Ovary (tissue), 7 donors: ENCODE measurements at regions not wholly inside any gene's neighbourhood (a gene's known extent, or its start where the extent isn't known, plus 50 kb on each side); places are given as distances from the start of the nearest gene placed in this dataset.

Source experiments
- DNase-seq, 5 donors: peaks; one replicate each; pipeline ENCODE4 v3.0.0-alpha.2; 2019 to 2020
- H3K27ac ChIP-seq, 2 donors: fragments of 200-600 bp; one replicate each; pipeline versions ENCODE4 v1.5.1 to v1.8.0; 2019 to 2022
- H3K27me3 ChIP-seq: fragments of 200-600 bp; one replicate; pipeline ENCODE4 v1.8.0; 2022
- H3K36me3 ChIP-seq: fragments of 200-600 bp; sonication (generic); one replicate; pipeline ENCODE4 v1.5.1; 2019
- H3K4me1 ChIP-seq: one replicate; pipeline ENCODE4 v1.8.1; 2013; ENCODE audit warnings: mild to moderate bottlenecking, moderate library complexity; ENCODE audit not compliant: insufficient read depth
- H3K4me3 ChIP-seq: fragments of 200-600 bp; sonication (generic); one replicate; pipeline ENCODE4 v1.5.1; 2017
- H3K9me3 ChIP-seq, 2 donors: fragments of 200-600 bp in 1 of 2; sonication (generic) in 1 of 2; one replicate each; pipeline versions ENCODE4 v1.5.1 to v1.8.1; 2013 to 2019; ENCODE audit warnings: mild to moderate bottlenecking in 1 of 2, moderate library complexity in 1 of 2
- CTCF ChIP-seq, 3 donors: fragments of 450-650 bp in 2 of 3; fragments of 200-600 bp in 1 of 3; IDR thresholded peaks; one replicate each; pipeline versions ENCODE4 v1.5.1 to v1.8.0; 2016 to 2022; ENCODE audit warnings: antibody characterized with exemption in 3 of 3, mild to moderate bottlenecking in 1 of 3
- EP300 ChIP-seq: sonication (generic); formaldehyde crosslinking; IDR thresholded peaks from one replicate; pipeline ENCODE4 v1.6.1; 2017; ENCODE audit warnings: antibody characterized with exemption
- POLR2A ChIP-seq: fragments of 450-650 bp; IDR thresholded peaks from one replicate; pipeline ENCODE4 v1.6.1; 2017; ENCODE audit warnings: antibody characterized with exemption, mild to moderate bottlenecking, moderate library complexity
- WGBS, 3 donors: extraction: QIAGEN DNeasy Blood & Tissue Kit in 1 of 3; methylation state at CpG; one replicate each; pipeline versions ENCODE4 v1.1.5 to v1.1.7; 2013 to 2017; 5-methylcytosine and 5-hydroxymethylcytosine counted together
- intact Hi-C, 4 donors: fragments of 100-400 bp; cut with DNase I; formaldehyde crosslinking; loops; one replicate each; pipeline versions ENCODE4 v1.11.0 to v1.15.1; 2022 to 2023
- donor health status: DM: no; HTN: no; CAD: no; lungs with moderate emphysema.
- donor health status: DM: no; HTN: no; CAD: no.
- donor health status: Bipolar disorder and iron deficiency.
- donor health status: DM: no; HTN: no; CAD: no.
- donor health status: DM: yes; HTN: yes; CAD: no.

- WGBS, 3 donors, result 72 to 77% (median 75%) methylated on average over 2 of the region's 2 CpGs
- Histone ChIP-seq H3K36me3 (no peaks in the 10 kb centered on the region), H3K4me1 (no peaks in the 10 kb centered on the region), H3K4me3 (no peak overlapping the region), H3K9me3 (no peaks in the 10 kb centered on the region), H3K27me3 (no peaks in the 10 kb centered on the region), H3K27ac (no peak overlapping the region)
- no peak for DNase-seq
- no peak for TF ChIP-seq CTCF (IDR thresholded peaks at IDR 0.05)
- TF ChIP-seq POLR2A, result no peak
- TF ChIP-seq EP300, result no peak
- intact Hi-C loops, result no loop called here
These were observed 99.9 kb upstream of the TP63 start for GRCh38 chr3:189531271-189531670.

- 91 to 98% (median 94%) methylated on average over 2 of the region's 2 CpGs for WGBS, 3 donors
- Histone ChIP-seq H3K27me3 (no peaks in the 10 kb centered on the region), H3K9me3 (no peaks in the 10 kb centered on the region), H3K36me3 (no peaks in the 10 kb centered on the region), H3K27ac (no peak overlapping the region), H3K4me1 (no peaks in the 10 kb centered on the region), H3K4me3 (no peak overlapping the region)
- intact Hi-C loops, result no loop called here
- DNase-seq, result no peak
- TF ChIP-seq EP300 (no peak), POLR2A (no peak), CTCF (IDR thresholded peaks at IDR 0.05) (no peak)
These were observed 96.7 kb upstream of the TP63 start for GRCh38 chr3:189534531-189534930.

- intact Hi-C loops, result loop anchor here in 1 of 4 donors (5.0 kb wide), 1 partner anchor 205 kb away; no protein-coding TSS in a partner anchor
- Histone ChIP-seq H3K4me3 (no peak overlapping the region), H3K4me1 (no peaks in the 10 kb centered on the region), H3K36me3 (no peaks in the 10 kb centered on the region), H3K9me3 (no peaks in the 10 kb centered on the region), H3K27ac (no peak overlapping the region), H3K27me3 (no peaks in the 10 kb centered on the region)
- 89 to 95% (median 90%) methylated on average over 1 of the region's 1 CpG for WGBS, 3 donors
- no peak for TF ChIP-seq EP300
- no peak for TF ChIP-seq CTCF (IDR thresholded peaks at IDR 0.05)
- no peak for TF ChIP-seq POLR2A
- no peak for DNase-seq
These were observed 94.1 kb upstream of the TP63 start for GRCh38 chr3:189537135-189537534.

GRCh38 chr3:189547448-189547847 is 83.7 kb upstream of the TP63 start:
- no peak for TF ChIP-seq CTCF (IDR thresholded peaks at IDR 0.05)
- no peak for TF ChIP-seq POLR2A
- TF ChIP-seq EP300, result no peak
- H3K4me3 ChIP-seq, result no peak overlapping the region
- intact Hi-C loops, result no loop called here

GRCh38 chr3:189548053-189548452 is 83.1 kb upstream of the TP63 start:
- H3K4me3 ChIP-seq, result no peak overlapping the region
- no peaks in the 10 kb centered on the region for H3K4me1 ChIP-seq
- H3K27me3 ChIP-seq, result no peaks in the 10 kb centered on the region
- intact Hi-C loops, result no loop called here
- no peaks in the 10 kb centered on the region for H3K36me3 ChIP-seq
- TF ChIP-seq CTCF (IDR thresholded peaks at IDR 0.05), result no peak
- TF ChIP-seq POLR2A, result no peak
- no peak for TF ChIP-seq EP300
- no peaks in the 10 kb centered on the region for H3K9me3 ChIP-seq
- DNase-seq, result no peak
- no peak overlapping the region for H3K27ac ChIP-seq

More at GRCh38 chr3:189547448-189547847, 83.7 kb upstream of the TP63 start:
- Histone ChIP-seq H3K27me3 (no peaks in the 10 kb centered on the region), H3K27ac (no peak overlapping the region), H3K4me1 (no peaks in the 10 kb centered on the region), H3K9me3 (no peaks in the 10 kb centered on the region), H3K36me3 (no peaks in the 10 kb centered on the region)
- no peak for DNase-seq
